ENCODE measurements at regions not wholly inside any gene's neighbourhood (a gene's known extent, or its start where the extent isn't known, plus 50 kb on each side); places are given as distances from the start of the nearest gene placed in this dataset.

- no peak for DNase-seq
These were observed 194.4 kb upstream of the PDE5A start for GRCh38 chr4:119823045-119823444.

- DNase-seq: no peak
These were observed 187.9 kb upstream of the PDE5A start for GRCh38 chr4:119816473-119816872.

- no peak for DNase-seq
These were observed 181.4 kb upstream of the PDE5A start for GRCh38 chr4:119810001-119810400.

- no peak for DNase-seq
These were observed 175.8 kb upstream of the PDE5A start for GRCh38 chr4:119804404-119804803.

GRCh38 chr4:119797238-119797894 lies 168.8 kb upstream of the PDE5A start:
- no peak for DNase-seq

GRCh38 chr4:119795986-119796578 lies 167.5 kb upstream of the PDE5A start:
- no peak for DNase-seq

GRCh38 chr4:119794681-119795080 lies 166.1 kb upstream of the PDE5A start:
- no peak for DNase-seq

- no peak for DNase-seq
These were observed 165.5 kb upstream of the PDE5A start for GRCh38 chr4:119794113-119794512.

GRCh38 chr4:119788349-119789266 lies 160.0 kb upstream of the PDE5A start:
- no peak for DNase-seq

- DNase-seq: no peak
These were observed 157.4 kb upstream of the PDE5A start for GRCh38 chr4:119785963-119786362.

GRCh38 chr4:119783189-119783983 lies 154.8 kb upstream of the PDE5A start:
- no peak for DNase-seq

- DNase-seq: no peak
These were observed 152.4 kb upstream of the PDE5A start for GRCh38 chr4:119781044-119781443.

GRCh38 chr4:119774840-119775239 lies 146.2 kb upstream of the PDE5A start:
- DNase-seq: no peak

- DNase-seq: no peak
These were observed 137.3 kb upstream of the PDE5A start for GRCh38 chr4:119765951-119766350.

- no peak for DNase-seq
These were observed 136.9 kb upstream of the PDE5A start for GRCh38 chr4:119765469-119765868.

GRCh38 chr4:119763386-119763785 lies 134.8 kb upstream of the PDE5A start:
- DNase-seq: no peak

GRCh38 chr4:119755599-119755998 lies 127.0 kb upstream of the PDE5A start:
- no peak for DNase-seq

- no peak for DNase-seq
These were observed 124.3 kb upstream of the PDE5A start for GRCh38 chr4:119752936-119753335.

- no peak for DNase-seq
These were observed 122.2 kb upstream of the PDE5A start for GRCh38 chr4:119750771-119751170.

- DNase-seq: no peak
These were observed 121.4 kb upstream of the PDE5A start for GRCh38 chr4:119750048-119750447.

GRCh38 chr4:119748853-119749252 lies 120.2 kb upstream of the PDE5A start:
- no peak for DNase-seq

GRCh38 chr4:119746951-119747350 lies 118.3 kb upstream of the PDE5A start:
- DNase-seq: no peak

GRCh38 chr4:119745351-119745750 lies 116.7 kb upstream of the PDE5A start:
- DNase-seq: no peak

All from activated CD4-positive, alpha-beta T cell treated with anti-CD3 and anti-CD28 coated beads, Interleukin-2, amount 50 U/mL, for 16 hours (primary cell).